A549 (cell line): ENCODE measurements at regions not wholly inside any gene's neighbourhood (a gene's known extent, or its start where the extent isn't known, plus 50 kb on each side); places are given as distances from the start of the nearest gene placed in this dataset.

ENCODE experiments used
- CEBPB ChIP-seq, 2 experiments: fragments of >200 bp in 1 of 2; sonication (Bioruptor Twin) in 1 of 2; formaldehyde crosslinking in 1 of 2; IDR thresholded peaks; 2 replicates each; pipeline ENCODE4 v1.6.1; 2012 to 2016
- CTCF ChIP-seq: fragments of >200 bp; sonication (Bioruptor Twin); formaldehyde crosslinking; IDR thresholded peaks from 3 replicates; pipeline ENCODE4 v1.5.1; 2016
- JUN ChIP-seq, 2 experiments: fragments of >200 bp; sonication (Bioruptor Twin); formaldehyde crosslinking; IDR thresholded peaks; 2 replicates in 1 of 2; 3 replicates in 1 of 2; pipeline ENCODE4 v1.6.1; 2016 to 2017
- KDM1A ChIP-seq: fragments of 200-600 bp; sonication (generic); IDR thresholded peaks from 2 replicates; pipeline ENCODE4 v1.6.1; 2016; ENCODE audit warnings: low read depth, mild to moderate bottlenecking
- MYC ChIP-seq: IDR thresholded peaks from 2 replicates; pipeline ENCODE4 v1.6.1; 2012; ENCODE audit warnings: mild to moderate bottlenecking, inconsistent platforms, low read length, improper control_type of control experiment, borderline replicate concordance
- PBX3 ChIP-seq: IDR thresholded peaks from 2 replicates; pipeline ENCODE4 v1.6.1; 2012
- POLR2A ChIP-seq: IDR thresholded peaks from 2 replicates; pipeline ENCODE4 v1.6.1; 2012; ENCODE audit warnings: mild to moderate bottlenecking, low read length
- REST ChIP-seq: fragments of 200-600 bp; sonication (generic); IDR thresholded peaks from 2 replicates; pipeline ENCODE4 v1.6.1; 2016; ENCODE audit warnings: antibody characterized with exemption, mild to moderate bottlenecking, moderate library complexity
- SMC3 ChIP-seq: fragments of >200 bp; sonication (Bioruptor Twin); formaldehyde crosslinking; IDR thresholded peaks from 3 replicates; pipeline ENCODE4 v1.6.1; 2018; ENCODE audit warnings: inconsistent platforms
- SREBF2 ChIP-seq: fragments of 450-650 bp; IDR thresholded peaks from 2 replicates; pipeline ENCODE4 v1.6.1; 2014; ENCODE audit warnings: mild to moderate bottlenecking, moderate library complexity

- TF ChIP-seq PBX3 (no peak), CEBPB (IDR thresholded peaks at IDR 0.05) (no peak), POLR2A (no peak), SREBF2 (no peak), CTCF (no peak), KDM1A (no peak), SMC3 (no peak), REST (no peak), MYC (no peak), JUN (IDR thresholded peaks at IDR 0.05) (no peak)
These were observed 575.5 kb upstream of the ID4 start for GRCh38 chr6:19261642-19262041.
